Ascending aorta (tissue), 2 donors: ENCODE measurements at regions not wholly inside any gene's neighbourhood (a gene's known extent, or its start where the extent isn't known, plus 50 kb on each side); places are given as distances from the start of the nearest gene placed in this dataset.
A peak's percentile ranks its signal among the peaks of the same experiment; 100 is the strongest.

Experiments used
- DNase-seq, 2 donors: peaks; one replicate each; pipeline ENCODE4 v3.0.0-alpha.2; 2019; ENCODE audit warnings: low spot score in 2 of 2
- H3K27ac ChIP-seq, 2 donors: fragments of 200-600 bp; sonication (generic); one replicate each; pipeline ENCODE4 v1.5.1; 2016 to 2017; ENCODE audit warnings: mild to moderate bottlenecking in 1 of 2
- H3K27me3 ChIP-seq: fragments of 200-600 bp; sonication (generic); one replicate; pipeline ENCODE4 v1.5.1; 2017
- H3K36me3 ChIP-seq, 2 donors: fragments of 200-600 bp; sonication (generic); one replicate each; pipeline ENCODE4 v1.5.1; 2016
- H3K4me1 ChIP-seq, 2 donors: fragments of 200-600 bp; sonication (generic); one replicate each; pipeline ENCODE4 v1.5.1; 2016 to 2017; ENCODE audit warnings: mild to moderate bottlenecking in 1 of 2
- H3K4me3 ChIP-seq, 2 donors: fragments of 200-600 bp; sonication (generic); one replicate each; pipeline ENCODE4 v1.5.1; 2016 to 2017; ENCODE audit warnings: mild to moderate bottlenecking in 1 of 2
- H3K9me3 ChIP-seq, 2 donors: fragments of 200-600 bp; sonication (generic); one replicate each; pipeline ENCODE4 v1.5.1; 2016
- CTCF ChIP-seq, 3 experiments: fragments of 200-600 bp in 2 of 3; fragments of 450-650 bp in 1 of 3; sonication (generic) in 2 of 3; IDR thresholded peaks; one replicate each; pipeline ENCODE4 v1.5.1; 2016 to 2019; ENCODE audit warnings: antibody characterized with exemption in 3 of 3, mild to moderate bottlenecking in 1 of 3, moderate library complexity in 1 of 3
- intact Hi-C: fragments of 100-400 bp; cut with DNase I; formaldehyde crosslinking; loops from one replicate; pipeline ENCODE4 v1.15.1; 2023

- Histone ChIP-seq H3K4me3 (peak overlapping the region in 1 of 2 donors; percentile 29), H3K36me3 (no peaks in the 10 kb centered on the region), H3K27me3 (no peaks in the 10 kb centered on the region), H3K4me1 (peaks cover 0 to 6% of the 10 kb centered on the region in 2 donors), H3K27ac (peak overlapping the region in 1 of 2 donors; percentile 18), H3K9me3 (no peaks in the 10 kb centered on the region)
- no peak for DNase-seq
- TF ChIP-seq CTCF (IDR thresholded peaks at IDR 0.05): no peak
- intact Hi-C loops: no loop called here
These were observed 434.9 kb upstream of the GALNTL6 start for GRCh38 chr4:171378323-171378722.

GRCh38 chr4:171376724-171377123 is 436.5 kb upstream of the GALNTL6 start:
- no peaks in the 10 kb centered on the region for H3K9me3 ChIP-seq
- H3K27me3 ChIP-seq: no peaks in the 10 kb centered on the region
- no peak overlapping the region for H3K27ac ChIP-seq
- intact Hi-C loops: no loop called here
- H3K4me3 ChIP-seq: no peak overlapping the region
- no peaks in the 10 kb centered on the region for H3K36me3 ChIP-seq
- H3K4me1 ChIP-seq: peaks cover 0 to 6% of the 10 kb centered on the region in 2 donors
- TF ChIP-seq CTCF (IDR thresholded peaks at IDR 0.05): no peak
- no peak for DNase-seq

GRCh38 chr4:171353535-171353934 is 459.7 kb upstream of the GALNTL6 start:
- H3K4me3 ChIP-seq: no peak overlapping the region
- no peaks in the 10 kb centered on the region for H3K9me3 ChIP-seq
- H3K27ac ChIP-seq: no peak overlapping the region
- H3K4me1 ChIP-seq: no peaks in the 10 kb centered on the region
- intact Hi-C loops: no loop called here
- no peak for TF ChIP-seq CTCF (IDR thresholded peaks at IDR 0.05)
- H3K27me3 ChIP-seq: no peaks in the 10 kb centered on the region
- DNase-seq: no peak
- no peaks in the 10 kb centered on the region for H3K36me3 ChIP-seq

GRCh38 chr4:171348090-171348489 is 465.1 kb upstream of the GALNTL6 start:
- no peak overlapping the region for H3K27ac ChIP-seq
- H3K4me1 ChIP-seq: no peaks in the 10 kb centered on the region
- no peaks in the 10 kb centered on the region for H3K27me3 ChIP-seq
- intact Hi-C loops: no loop called here
- no peak for TF ChIP-seq CTCF (IDR thresholded peaks at IDR 0.05)
- no peak overlapping the region for H3K4me3 ChIP-seq
- no peaks in the 10 kb centered on the region for H3K36me3 ChIP-seq
- no peaks in the 10 kb centered on the region for H3K9me3 ChIP-seq
- DNase-seq: no peak

- H3K4me1 ChIP-seq: no peaks in the 10 kb centered on the region
- H3K27me3 ChIP-seq: no peaks in the 10 kb centered on the region
- no peaks in the 10 kb centered on the region for H3K9me3 ChIP-seq
- no peak overlapping the region for H3K27ac ChIP-seq
- H3K36me3 ChIP-seq: no peaks in the 10 kb centered on the region
- no peak for TF ChIP-seq CTCF (IDR thresholded peaks at IDR 0.05)
- DNase-seq: no peak
- intact Hi-C loops: no loop called here
- no peak overlapping the region for H3K4me3 ChIP-seq
These were observed 470.6 kb upstream of the GALNTL6 start for GRCh38 chr4:171342646-171343045.

- H3K9me3 ChIP-seq: no peaks in the 10 kb centered on the region
- no peak for DNase-seq
- no peaks in the 10 kb centered on the region for H3K4me1 ChIP-seq
- H3K27ac ChIP-seq: no peak overlapping the region
- no peaks in the 10 kb centered on the region for H3K36me3 ChIP-seq
- intact Hi-C loops: no loop called here
- no peak overlapping the region for H3K4me3 ChIP-seq
- no peak for TF ChIP-seq CTCF (IDR thresholded peaks at IDR 0.05)
- H3K27me3 ChIP-seq: no peaks in the 10 kb centered on the region
These were observed 472.9 kb upstream of the GALNTL6 start for GRCh38 chr4:171340258-171340657.
